Glomerular visceral epithelial cell (primary cell): ENCODE measurements at regions not wholly inside any gene's neighbourhood (a gene's known extent, or its start where the extent isn't known, plus 50 kb on each side); places are given as distances from the start of the nearest gene placed in this dataset.
"Not testable (repeated sequence)": the region's sequence is repeated elsewhere in the genome, so short reads cannot be mapped to it uniquely, and the experiment has no call there.

Experiments
- DNase-seq: peaks from one replicate; pipeline ENCODE4 v3.0.0-alpha.2; 2016; ENCODE audit errors: extremely low spot score

DNA sequence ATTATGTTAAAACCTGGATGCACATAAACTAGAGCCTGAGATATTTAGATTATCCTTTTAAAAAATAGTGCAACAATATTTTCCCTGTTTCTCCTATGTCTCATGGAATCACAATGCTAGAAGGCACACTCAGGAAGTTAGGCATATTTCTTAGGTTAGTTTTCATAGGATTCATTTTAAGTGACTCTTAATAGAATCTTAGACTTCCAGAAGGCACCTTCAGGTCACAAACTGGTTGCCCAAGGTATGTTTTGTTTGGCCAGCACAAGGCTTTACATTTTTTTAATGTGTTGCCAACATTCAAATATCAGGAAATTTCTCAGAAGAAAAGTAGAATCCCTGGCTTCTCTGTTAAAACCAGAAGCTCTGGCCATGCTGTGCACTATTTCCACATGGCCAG is 129.3 kb downstream of the LNPK start:
- no peak for DNase-seq

DNA sequence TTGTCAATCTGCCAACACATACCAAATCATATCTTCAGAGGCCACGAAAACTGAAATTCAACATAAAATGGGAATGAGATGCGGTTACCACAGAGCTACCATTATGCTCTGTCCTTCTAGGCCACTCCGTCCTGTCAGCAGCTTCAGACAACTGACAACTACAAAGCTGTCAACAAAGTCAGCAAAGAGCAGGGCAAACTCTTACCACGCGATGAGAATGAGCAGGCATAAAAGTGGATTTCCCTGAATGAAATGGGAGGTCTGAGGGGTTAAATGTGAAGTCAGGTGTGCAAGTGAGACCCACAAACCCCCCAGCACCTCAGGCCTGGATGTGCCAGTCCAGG is 130.1 kb downstream of the LNPK start:
- DNase-seq = no peak

DNA sequence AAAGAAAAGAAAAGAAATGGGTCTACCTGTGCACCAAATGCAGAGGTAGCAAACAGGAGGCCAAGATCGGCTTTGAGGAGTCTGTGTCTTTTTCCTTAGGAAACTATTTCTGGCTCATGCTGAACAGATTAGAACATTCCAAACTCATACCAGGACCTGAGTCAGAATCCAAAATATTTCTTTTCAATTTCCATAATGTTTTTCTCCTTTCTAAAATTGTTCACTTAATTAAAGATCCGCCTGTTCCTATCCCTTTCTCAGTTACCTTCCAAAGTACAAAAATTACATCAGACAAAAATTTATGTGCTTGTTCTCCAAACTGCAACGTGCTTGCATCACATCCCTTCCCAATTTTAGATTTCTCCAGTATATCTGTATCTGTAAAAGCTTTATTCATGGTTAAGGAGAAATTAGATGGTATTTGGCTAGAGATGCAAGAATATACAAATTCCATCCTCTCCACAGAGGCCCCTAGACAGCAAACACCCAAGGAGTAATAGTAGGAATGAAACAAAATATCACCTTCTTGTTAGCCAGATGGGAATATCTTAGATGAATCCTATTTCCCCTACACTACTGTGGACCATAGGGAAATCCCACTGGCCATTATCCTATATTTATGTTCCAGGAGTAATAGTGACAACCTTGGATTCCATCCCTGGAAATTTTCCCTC is 130.6 kb downstream of the LNPK start:
- no peak for DNase-seq

DNA sequence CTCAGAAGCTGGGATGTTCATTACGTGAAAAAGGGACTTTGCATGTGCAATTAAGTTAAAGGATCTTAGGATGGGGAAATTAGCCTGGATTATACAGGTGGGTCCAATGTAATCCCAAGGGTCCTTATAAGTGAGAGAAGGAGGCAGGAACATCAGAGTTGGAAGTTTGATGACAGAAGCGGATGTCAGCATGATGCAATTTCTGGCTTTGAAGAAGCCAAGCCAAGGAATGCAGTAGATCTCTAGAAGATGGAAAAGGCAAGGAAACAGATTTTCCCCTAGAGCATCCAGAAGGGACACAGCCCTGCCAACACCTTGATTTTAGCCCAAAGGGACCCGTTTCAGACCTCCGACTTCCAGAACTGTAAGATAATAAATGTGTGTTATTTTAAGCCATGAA is 136.4 kb downstream of the LNPK start:
- DNase-seq = no peak

DNA sequence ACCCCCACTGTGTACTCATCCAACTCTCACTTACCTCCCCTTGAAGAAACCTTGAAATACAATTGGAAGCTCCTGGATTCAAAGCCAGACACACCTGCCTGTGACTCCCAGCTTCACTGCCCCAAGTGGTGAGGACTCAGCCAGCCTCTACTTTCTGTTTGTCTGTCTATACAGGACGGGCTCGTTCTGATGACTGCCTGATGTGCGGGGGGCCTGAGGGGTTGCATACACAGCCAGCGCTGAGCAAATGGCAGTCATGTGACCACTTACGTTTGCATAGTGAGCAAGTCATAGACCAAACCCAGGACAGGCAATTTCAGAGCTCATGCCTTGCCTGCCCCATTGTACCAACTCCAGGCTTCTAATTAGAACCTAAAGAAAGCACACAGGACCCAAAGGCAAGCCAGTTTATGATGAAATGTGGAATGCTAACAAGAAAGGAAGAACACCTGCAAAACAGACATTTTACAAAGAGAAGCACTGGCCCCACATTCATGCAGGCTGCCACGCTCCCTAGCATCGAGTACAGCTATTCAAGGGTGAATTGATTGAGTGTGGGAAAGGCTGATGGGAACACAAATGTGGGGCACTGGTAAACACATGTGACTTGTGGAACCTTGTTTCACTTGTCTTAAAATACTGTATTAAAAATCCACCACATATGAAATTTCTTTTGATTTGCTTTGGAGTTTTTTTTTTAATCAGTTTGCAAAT is 137.8 kb downstream of the LNPK start:
- no peak for DNase-seq

DNA sequence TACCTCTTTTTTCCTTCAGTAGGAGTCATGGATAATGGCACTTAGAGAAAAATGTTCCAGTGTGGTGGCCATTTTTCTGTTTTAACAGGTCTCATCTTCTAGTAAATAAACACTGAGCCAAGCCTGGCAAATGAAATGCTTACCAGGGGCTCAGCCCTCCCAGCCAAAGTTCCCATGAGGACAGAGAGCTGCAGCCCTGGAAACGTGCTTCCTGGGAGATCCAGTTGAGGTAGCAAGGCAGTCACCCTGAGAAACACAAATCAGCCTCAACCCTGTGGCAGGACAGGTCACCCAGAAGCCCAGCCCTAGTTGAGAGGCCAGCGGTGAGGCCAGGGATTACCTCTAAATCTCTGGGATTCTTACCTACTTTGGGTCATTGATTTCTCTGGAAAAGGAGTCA is 140.1 kb downstream of the LNPK start:
- DNase-seq = no peak

DNA sequence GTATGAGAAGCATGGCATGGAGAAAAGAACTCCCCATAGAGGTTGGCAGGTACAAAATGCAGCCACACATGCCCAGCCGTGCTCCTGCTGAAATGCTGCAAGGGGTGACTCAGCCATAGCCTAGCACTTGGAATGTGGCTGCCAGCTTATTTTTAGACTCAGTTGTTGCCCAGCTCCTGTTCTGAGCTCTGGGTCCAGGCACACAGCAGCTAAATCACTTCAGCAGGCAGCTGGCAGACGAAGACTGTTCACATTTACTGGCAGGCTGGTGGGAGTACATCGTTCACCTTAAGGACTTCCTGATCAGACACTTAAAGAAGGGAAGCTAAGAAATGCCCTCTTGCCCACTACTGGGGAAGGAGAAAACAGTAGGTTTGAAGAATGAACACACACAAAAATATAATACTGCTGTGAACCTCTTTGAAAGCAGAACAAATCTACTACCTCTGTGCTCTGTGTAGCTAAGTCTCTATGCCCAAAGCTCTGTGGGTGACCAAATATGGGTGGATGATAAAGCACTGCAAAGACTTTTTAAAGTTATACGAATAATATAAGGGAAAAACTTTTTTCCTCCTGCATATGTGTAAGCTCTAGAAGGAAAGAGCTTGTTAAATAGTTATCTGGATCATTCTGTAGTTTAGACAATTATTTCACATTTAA is 146.1 kb downstream of the LNPK start:
- DNase-seq = peak; percentile 18

DNA sequence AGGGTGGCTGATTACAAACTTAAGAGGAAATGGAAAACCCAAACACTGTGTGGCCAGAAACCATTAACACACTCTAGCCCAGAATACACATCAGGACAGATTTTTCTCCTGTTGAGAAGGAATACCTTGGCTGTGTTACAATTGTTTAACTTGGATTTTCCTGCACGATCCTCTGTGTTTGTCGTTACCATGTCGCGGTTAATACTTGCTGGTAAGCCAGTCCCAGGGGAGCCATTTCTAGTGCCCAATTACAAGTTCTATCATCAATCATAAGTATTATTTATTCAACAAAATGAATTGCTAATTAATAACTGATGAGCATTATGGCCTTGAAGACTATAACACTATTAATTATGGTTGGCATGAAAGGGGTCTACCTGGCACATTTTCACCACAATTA is 146.8 kb downstream of the LNPK start:
- no peak for DNase-seq

DNA sequence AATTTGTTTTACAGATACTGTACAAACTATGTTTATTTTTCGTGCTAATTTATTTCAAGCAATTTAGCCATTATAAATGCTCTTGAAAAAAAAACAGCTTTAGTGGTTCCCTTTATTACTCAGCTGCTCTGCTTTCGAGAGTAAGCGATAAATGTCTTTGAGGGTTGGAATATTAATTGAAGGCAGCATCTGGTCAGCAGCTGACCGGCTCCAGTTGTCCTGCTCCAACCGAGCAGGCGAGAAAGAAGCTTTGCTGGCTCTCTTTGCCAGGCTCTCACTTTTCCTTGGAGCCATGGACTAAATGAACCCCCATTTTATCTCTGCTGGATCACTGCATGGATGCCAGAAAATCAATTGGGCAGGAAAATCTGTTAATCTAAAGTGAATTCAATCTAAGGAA is 147.4 kb downstream of the LNPK start:
- no peak for DNase-seq

DNA sequence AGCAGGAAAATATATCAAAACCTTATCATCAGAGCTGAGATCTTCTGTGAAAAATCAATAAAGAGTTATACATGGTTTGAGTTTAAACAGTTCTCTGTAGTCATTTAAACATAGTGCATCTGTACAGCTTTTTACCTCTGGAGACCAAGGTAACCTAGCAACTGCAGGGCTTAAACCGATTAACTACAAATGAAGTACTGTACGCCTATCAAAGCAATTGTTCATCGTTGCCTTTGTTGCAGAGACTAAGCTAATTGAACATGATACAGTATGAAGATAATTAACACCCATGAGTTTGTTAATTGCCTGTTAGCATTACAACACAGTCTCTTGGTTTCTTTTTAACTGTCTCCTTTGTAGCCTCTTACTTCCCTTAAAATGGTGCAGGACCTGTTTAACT is 147.9 kb downstream of the LNPK start:
- no peak for DNase-seq

DNA sequence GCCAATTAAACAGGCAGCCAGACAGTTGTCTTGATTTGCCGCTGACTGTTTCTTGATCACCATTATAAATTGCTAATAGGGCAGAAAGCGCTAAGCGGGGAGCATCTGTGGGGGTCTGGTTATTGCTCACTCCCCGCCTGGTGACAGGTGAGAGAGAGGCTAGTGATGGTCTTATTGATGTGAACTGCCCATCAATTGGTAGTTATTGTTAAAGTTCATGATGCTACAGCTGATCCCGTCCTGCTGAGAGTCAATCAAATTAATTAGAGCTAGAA is 148.5 kb downstream of the LNPK start:
- DNase-seq = no peak

DNA sequence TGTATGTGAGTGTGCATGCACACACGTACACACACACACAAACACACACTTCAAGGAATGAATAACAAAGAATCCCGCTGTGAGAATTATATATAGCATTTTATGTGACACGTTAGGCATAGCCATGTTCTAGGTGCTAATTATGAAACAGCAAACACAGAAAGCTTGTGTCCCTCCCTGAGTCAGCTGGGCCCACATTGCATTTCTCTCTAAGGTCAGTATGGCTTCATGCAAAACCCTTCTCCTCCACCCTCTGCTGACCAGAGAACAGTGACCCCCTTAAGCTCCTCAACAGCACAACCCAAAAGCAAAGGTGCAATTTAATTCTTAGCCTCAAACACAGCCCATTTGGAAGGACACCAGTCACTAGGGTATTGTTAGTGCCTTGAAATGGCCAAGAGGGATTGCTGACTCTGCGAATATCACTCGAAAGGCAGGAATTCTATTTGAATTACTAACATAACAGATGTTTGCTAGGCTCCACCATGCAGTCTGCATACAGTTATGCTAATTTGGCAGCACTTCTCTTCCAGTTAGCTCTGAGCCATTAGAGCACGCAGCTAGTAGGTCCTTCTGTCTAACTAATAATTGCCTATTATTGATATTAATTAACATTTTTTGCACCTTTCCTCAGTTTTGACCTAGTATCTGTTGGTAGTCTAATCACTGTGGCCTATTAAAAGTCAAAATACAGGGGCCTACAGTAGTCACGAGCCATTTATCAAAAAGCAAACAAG is 149.0 kb downstream of the LNPK start:
- no peak for DNase-seq

DNA sequence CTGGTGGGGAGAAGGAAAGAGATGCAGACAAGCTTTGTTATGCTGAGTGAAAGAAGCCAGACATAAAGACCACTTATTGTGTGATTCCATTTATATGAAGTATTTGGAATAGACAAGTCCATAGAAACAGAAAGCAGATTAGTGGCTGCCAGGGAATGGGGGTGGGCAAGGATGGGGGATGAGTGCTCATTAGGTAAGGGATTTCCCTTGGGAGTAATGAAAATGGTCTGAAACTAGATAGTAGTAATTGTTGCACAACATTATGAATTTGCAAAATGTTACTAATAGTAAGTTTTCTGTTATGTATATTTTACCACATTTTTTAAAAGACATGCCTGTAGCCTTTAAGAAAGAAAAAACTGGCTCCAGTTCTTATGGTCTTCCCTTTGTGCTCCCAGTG is 154.9 kb downstream of the LNPK start:
- DNase-seq = no peak

DNA sequence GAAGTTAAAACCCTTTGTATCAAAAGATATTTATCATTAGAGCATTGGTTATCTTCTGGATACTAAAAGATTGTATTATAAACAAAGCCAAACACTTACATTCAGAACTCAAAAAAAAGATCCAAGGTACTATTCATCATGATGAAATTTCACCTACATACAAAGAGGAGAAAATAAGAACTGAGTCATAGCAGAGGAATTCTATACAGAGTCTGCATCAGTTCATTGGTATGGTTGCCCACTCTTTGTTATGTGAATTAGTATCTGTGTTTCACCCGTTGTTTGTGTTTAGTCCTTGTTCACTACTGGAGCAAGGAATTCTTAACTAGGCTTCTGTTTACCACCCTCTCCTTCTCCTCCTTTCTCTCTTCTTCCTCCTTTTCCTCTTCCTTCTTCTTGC is 157.9 kb downstream of the LNPK start:
- peak; percentile 11 for DNase-seq

DNA sequence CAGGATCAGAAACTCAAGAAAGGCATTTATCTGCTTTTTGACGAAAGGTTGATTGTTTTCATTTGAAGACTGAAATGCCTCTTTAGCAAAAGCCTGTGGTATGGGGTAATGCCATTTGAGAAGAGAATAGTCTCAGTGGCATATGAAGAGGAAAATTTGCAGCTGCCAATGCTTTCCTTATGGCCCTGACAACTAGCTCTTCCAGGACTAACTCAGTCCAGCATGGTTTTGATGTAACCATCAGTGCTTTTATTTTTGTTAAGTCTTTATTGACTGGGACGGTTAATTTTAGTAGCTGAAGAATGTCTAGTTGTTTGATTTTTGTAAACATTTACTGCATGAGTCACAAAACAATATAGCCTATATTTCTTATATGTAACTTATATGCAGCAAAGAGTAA is 158.4 kb downstream of the LNPK start:
- DNase-seq = no peak

DNA sequence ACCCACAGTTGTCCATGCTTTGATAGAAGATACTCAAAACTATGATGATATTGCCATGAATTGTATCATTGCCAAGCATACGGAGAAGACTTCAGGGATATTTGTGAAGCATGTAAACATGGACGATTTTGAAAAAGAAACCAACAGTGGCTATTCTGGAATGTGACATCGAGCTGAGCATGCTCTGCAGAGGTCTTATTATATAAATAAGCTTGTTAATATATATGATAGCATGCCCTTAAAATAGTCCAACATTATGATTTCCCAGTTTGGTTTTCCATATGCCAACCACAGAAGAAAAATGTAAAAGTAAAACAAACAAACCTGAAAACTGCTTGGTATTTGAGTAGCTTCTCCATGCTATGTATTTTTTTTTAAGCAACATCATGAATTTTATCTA is 159.1 kb downstream of the LNPK start:
- no peak for DNase-seq

DNA sequence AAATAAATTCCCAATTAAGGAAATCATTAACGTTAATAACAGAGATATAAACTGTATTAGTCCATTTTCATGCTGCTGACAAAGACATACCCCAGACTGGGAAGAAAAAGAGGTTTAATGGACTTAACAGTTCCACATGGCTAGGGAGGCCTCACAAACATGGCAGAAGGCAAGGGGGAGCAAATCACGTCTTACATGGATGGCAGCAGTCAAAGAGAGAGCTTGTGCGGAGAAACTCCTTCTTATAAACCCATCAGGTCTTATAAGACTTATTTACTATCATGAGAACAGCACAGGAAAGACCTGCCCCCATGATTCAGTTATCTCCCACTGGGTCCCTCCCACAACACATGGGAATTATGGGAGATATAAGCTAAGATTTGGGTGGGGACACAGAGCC is 161.3 kb downstream of the LNPK start:
- not testable (repeated sequence) for DNase-seq

DNA sequence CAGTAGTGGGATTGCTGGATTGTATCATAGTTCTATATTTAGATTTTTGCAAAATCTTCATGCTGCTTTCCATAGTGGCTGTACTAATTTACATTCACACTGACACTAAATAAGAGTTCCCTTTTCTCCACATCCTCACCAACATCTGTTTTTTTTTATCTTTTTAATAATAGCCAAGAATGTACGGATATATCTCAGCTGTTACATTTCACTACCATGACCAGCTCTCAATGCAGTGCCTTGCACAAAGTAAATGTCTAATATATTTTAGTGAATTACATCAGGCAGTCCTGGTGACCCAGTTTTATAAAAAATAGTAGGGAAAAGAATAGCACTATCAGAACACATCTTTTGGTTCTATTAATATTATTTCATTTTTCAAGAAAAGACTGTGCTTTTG is 161.8 kb downstream of the LNPK start:
- DNase-seq = no peak

DNA sequence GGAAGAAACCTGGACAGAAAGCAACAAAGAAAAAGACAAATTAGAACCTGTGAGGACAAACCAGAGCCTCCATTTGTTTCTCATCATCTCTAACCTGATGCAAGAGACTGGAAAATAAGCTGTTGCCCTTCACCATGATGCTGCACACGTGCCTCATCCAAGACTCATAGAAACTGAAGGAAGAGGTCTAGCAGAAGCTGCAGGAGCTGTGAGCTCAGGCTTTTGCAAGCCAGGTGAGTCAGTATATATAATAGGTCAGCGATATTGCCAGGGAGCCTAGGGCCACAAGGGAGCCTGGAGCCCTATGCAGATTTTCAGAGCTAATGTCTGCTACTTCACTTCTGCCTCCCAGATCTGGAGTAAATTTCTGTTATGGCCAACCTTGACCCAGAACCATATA is 163.1 kb downstream of the LNPK start:
- DNase-seq = no peak

DNA sequence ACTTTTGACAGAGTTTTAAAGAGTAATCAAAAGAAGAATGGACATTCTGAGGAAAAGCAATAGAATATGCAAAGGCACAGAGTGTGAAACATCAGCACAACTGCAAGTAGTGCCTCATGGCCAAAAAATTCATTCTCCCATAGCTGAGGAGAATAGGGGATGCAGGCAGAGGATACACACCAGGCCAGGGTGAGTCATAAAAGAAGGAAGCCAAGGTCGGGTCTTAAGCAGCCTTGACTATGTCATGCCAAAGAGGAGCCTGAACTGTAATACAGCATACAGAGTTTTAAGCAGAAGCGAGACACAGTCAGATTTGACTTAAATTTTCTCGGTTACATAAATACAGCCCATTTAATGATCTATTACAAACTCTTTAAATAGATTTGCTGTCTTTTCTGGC is 165.0 kb downstream of the LNPK start:
- DNase-seq = peak; percentile 6

DNA sequence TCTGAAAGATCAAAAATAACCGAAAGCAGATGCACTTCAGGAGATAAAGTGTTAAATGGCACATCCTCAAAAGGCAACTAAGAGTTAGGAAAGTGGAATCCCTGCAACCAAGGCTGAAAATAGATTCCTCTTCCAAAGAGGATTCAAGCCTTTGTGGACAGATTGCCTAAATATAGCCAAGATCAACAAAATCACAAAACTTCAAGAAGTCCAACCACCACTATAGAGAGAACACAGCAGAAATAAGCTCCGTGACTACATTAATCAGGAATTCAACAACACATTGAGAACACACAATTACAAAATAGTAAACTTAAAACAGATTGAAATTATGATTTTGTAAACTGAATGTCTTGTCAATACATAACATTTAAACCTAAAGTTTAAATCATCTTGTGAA is 165.7 kb downstream of the LNPK start:
- no peak for DNase-seq

DNA sequence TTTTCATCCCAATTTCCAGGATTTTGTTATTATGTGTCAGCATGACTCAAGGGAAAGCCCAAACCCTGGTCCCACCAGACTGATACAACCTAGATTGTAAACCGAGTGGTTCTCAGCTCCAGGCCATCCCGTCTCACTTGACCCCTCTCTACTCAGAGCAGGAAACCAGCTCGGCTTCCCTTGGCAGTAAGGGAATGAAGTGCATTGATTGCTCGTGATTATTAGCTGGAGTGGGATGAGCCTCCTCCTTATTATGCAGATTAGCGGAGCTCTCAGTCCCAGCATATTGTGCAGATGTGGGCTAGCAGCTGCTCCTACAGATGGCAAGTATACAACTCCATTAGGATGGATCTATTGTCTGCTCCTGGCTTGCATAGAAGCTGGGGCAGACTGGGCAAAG is 167.6 kb downstream of the LNPK start:
- DNase-seq = no peak

DNA sequence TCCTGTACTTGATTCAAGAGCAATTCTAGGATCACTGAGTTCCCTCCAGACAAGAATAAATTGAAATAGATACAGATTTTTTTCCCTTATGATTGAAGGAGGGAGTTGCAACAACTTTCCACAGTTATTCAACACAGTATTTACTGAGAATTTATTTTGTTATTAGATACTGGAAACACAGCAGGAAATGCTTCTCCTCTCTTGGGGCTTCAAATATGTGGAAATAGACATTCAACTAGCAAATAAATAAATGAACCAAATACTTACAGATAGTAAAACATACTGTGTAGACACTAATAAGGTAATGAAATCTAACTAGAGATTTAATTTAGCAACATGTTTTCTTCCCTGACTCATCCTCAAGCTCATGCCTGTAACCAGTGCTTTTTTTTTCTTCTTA is 169.2 kb downstream of the LNPK start:
- DNase-seq = no peak
